ENCODE measurements at regions not wholly inside any gene's neighbourhood (a gene's known extent, or its start where the extent isn't known, plus 50 kb on each side); places are given as distances from the start of the nearest gene placed in this dataset.
A peak's percentile ranks its signal among the peaks of the same experiment; 100 is the strongest.

- Mint-ChIP-seq H3K4me1 (no peaks in the 10 kb centered on the region), H3K36me3 (no peaks in the 10 kb centered on the region), H3K27ac (no peak overlapping the region), H3K4me3 (no peak overlapping the region), H3K27me3 (peaks cover 3% of the 10 kb centered on the region), H3K9me3 (no peaks in the 10 kb centered on the region)
- DNase-seq = no peak
These were observed 127.2 kb upstream of the THSD7B start for GRCh38 chr2:136638193-136638592.

- no peak overlapping the region for H3K4me3 Mint-ChIP-seq
- DNase-seq = no peak
- H3K36me3 Mint-ChIP-seq = no peaks in the 10 kb centered on the region
- H3K27ac Mint-ChIP-seq = no peak overlapping the region
- H3K9me3 Mint-ChIP-seq = no peaks in the 10 kb centered on the region
- H3K4me1 Mint-ChIP-seq = no peaks in the 10 kb centered on the region
- H3K27me3 Mint-ChIP-seq = peaks cover 3% of the 10 kb centered on the region
These were observed 127.9 kb upstream of the THSD7B start for GRCh38 chr2:136637402-136637801.

DNA sequence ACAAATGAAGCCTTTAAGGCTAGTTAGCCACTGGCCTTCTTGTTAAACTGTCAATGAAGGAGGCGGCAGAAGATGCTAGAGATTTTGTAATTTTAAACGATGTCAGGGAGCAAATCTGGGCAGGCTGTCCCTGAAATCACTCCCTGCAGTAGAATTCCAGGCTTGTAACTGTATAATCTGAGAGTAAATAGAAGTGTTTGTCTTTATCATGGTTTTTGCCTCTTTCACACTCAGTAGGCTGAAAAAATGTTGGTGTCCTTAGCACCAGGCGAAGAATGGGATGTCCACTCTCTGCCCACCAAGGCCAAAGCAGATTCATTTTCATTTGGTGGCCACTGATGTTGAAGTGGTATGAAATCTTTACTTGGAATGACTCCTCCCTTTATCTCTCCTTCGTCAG, 136.9 kb upstream of the THSD7B start:
- DNase-seq = no peak
- Mint-ChIP-seq H3K27me3 (peaks cover 11% of the 10 kb centered on the region), H3K9me3 (no peaks in the 10 kb centered on the region), H3K4me3 (no peak overlapping the region), H3K27ac (no peak overlapping the region), H3K36me3 (no peaks in the 10 kb centered on the region), H3K4me1 (no peaks in the 10 kb centered on the region)

- no peaks in the 10 kb centered on the region for H3K27me3 Mint-ChIP-seq
- DNase-seq = no peak
- no peaks in the 10 kb centered on the region for H3K9me3 Mint-ChIP-seq
- H3K4me3 Mint-ChIP-seq = no peak overlapping the region
- H3K4me1 Mint-ChIP-seq = no peaks in the 10 kb centered on the region
- no peak overlapping the region for H3K27ac Mint-ChIP-seq
- no peaks in the 10 kb centered on the region for H3K36me3 Mint-ChIP-seq
These were observed 152.2 kb upstream of the THSD7B start for GRCh38 chr2:136613096-136613495.

DNA sequence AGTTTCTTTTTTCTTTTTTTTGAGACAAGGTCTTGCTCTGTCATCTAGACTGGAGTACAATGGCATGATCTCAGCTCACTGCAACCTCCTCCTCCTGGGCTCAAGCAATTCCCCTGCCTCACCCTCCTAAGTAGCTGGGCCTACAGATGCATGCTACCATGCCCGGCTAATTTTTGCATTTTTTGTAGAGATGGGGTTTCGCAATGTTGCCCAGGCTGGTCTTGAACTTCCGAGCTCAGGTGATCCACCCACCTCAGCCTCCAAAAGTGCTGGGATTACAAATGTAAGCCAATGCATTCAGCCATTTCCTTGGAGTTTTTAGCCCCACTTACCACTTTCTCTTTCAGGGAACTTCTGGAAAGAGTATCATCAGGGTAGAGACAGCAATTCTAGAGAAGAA, 153.3 kb upstream of the THSD7B start:
- Mint-ChIP-seq H3K27me3 (peaks cover 6% of the 10 kb centered on the region), H3K9me3 (no peaks in the 10 kb centered on the region), H3K4me3 (no peak overlapping the region), H3K27ac (no peak overlapping the region), H3K36me3 (no peaks in the 10 kb centered on the region), H3K4me1 (no peaks in the 10 kb centered on the region)
- no peak for DNase-seq

GRCh38 chr2:136611451-136611850, 153.9 kb upstream of the THSD7B start:
- Mint-ChIP-seq H3K36me3 (no peaks in the 10 kb centered on the region), H3K4me3 (no peak overlapping the region), H3K9me3 (no peaks in the 10 kb centered on the region), H3K27ac (no peak overlapping the region), H3K27me3 (peaks cover 6% of the 10 kb centered on the region), H3K4me1 (no peaks in the 10 kb centered on the region)
- DNase-seq = no peak

- H3K27me3 Mint-ChIP-seq = no peaks in the 10 kb centered on the region
- no peaks in the 10 kb centered on the region for H3K36me3 Mint-ChIP-seq
- peak; percentile 2 for DNase-seq
- no peak overlapping the region for H3K4me3 Mint-ChIP-seq
- no peaks in the 10 kb centered on the region for H3K4me1 Mint-ChIP-seq
- H3K9me3 Mint-ChIP-seq = no peaks in the 10 kb centered on the region
- no peak overlapping the region for H3K27ac Mint-ChIP-seq
These were observed 182.6 kb upstream of the THSD7B start for GRCh38 chr2:136582628-136583205.

- DNase-seq = no peak
- H3K4me3 Mint-ChIP-seq = no peak overlapping the region
- no peak overlapping the region for H3K27ac Mint-ChIP-seq
- H3K9me3 Mint-ChIP-seq = no peaks in the 10 kb centered on the region
- no peaks in the 10 kb centered on the region for H3K4me1 Mint-ChIP-seq
- no peaks in the 10 kb centered on the region for H3K27me3 Mint-ChIP-seq
- H3K36me3 Mint-ChIP-seq = no peaks in the 10 kb centered on the region
These were observed 193.0 kb upstream of the THSD7B start for GRCh38 chr2:136572335-136572734.

GRCh38 chr2:136557203-136557602, 208.1 kb upstream of the THSD7B start:
- Mint-ChIP-seq H3K4me3 (no peak overlapping the region), H3K27ac (no peak overlapping the region), H3K36me3 (no peaks in the 10 kb centered on the region), H3K4me1 (no peaks in the 10 kb centered on the region), H3K9me3 (no peaks in the 10 kb centered on the region), H3K27me3 (peaks cover 26% of the 10 kb centered on the region)
- no peak for DNase-seq

GRCh38 chr2:136550181-136550580, 215.2 kb upstream of the THSD7B start:
- DNase-seq = no peak
- Mint-ChIP-seq H3K27me3 (peaks cover 14% of the 10 kb centered on the region), H3K36me3 (no peaks in the 10 kb centered on the region), H3K4me3 (no peak overlapping the region), H3K9me3 (no peaks in the 10 kb centered on the region), H3K4me1 (no peaks in the 10 kb centered on the region), H3K27ac (no peak overlapping the region)

DNA sequence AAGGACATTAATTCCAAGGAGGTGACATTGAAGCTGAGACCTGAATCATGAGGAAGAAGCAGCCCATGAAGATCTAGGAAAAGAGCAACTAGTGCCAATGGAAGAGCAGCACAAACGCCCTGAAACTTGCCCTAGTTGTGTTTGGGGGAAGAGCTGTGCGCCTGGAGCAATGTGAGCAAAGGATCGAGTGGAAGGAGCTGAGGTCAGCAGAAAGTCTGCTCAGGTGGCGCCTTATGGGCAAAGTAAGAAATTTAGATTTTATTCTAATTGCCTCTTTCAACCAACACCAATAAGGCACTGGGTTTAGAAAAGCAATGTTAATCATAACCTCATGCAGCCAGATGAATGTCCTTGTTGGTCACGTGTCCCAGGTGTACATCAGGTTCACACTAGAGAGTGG, 226.0 kb upstream of the THSD7B start:
- H3K27ac Mint-ChIP-seq = no peak overlapping the region
- no peaks in the 10 kb centered on the region for H3K27me3 Mint-ChIP-seq

GRCh38 chr2:136538489-136538888, 226.9 kb upstream of the THSD7B start:
- H3K27me3 Mint-ChIP-seq = no peaks in the 10 kb centered on the region
- H3K4me3 Mint-ChIP-seq = no peak overlapping the region
- DNase-seq = no peak
- H3K27ac Mint-ChIP-seq = no peak overlapping the region
- no peaks in the 10 kb centered on the region for H3K9me3 Mint-ChIP-seq
- no peaks in the 10 kb centered on the region for H3K4me1 Mint-ChIP-seq
- H3K36me3 Mint-ChIP-seq = no peaks in the 10 kb centered on the region

More for the DNA sequence above, 226.0 kb upstream of the THSD7B start:
- Mint-ChIP-seq H3K36me3 (no peaks in the 10 kb centered on the region), H3K4me3 (no peak overlapping the region), H3K4me1 (no peaks in the 10 kb centered on the region), H3K9me3 (no peaks in the 10 kb centered on the region)
- DNase-seq = no peak

GRCh38 chr2:136534811-136535210, 230.5 kb upstream of the THSD7B start:
- no peak overlapping the region for H3K27ac Mint-ChIP-seq
- H3K4me1 Mint-ChIP-seq = no peaks in the 10 kb centered on the region
- H3K9me3 Mint-ChIP-seq = no peaks in the 10 kb centered on the region

GRCh38 chr2:136532171-136532570, 233.2 kb upstream of the THSD7B start:
- peaks cover 5% of the 10 kb centered on the region for H3K27me3 Mint-ChIP-seq
- no peak overlapping the region for H3K4me3 Mint-ChIP-seq
- H3K4me1 Mint-ChIP-seq = no peaks in the 10 kb centered on the region
- no peak for DNase-seq
- H3K36me3 Mint-ChIP-seq = no peaks in the 10 kb centered on the region
- H3K9me3 Mint-ChIP-seq = no peaks in the 10 kb centered on the region
- no peak overlapping the region for H3K27ac Mint-ChIP-seq

More at GRCh38 chr2:136534811-136535210, 230.5 kb upstream of the THSD7B start:
- Mint-ChIP-seq H3K27me3 (no peaks in the 10 kb centered on the region), H3K36me3 (no peaks in the 10 kb centered on the region), H3K4me3 (no peak overlapping the region)
- no peak for DNase-seq

GRCh38 chr2:136531731-136532130, 233.6 kb upstream of the THSD7B start:
- Mint-ChIP-seq H3K4me3 (no peak overlapping the region), H3K9me3 (peaks cover 1% of the 10 kb centered on the region), H3K27ac (no peak overlapping the region), H3K27me3 (peaks cover 5% of the 10 kb centered on the region), H3K4me1 (no peaks in the 10 kb centered on the region), H3K36me3 (no peaks in the 10 kb centered on the region)
- DNase-seq = no peak

DNA sequence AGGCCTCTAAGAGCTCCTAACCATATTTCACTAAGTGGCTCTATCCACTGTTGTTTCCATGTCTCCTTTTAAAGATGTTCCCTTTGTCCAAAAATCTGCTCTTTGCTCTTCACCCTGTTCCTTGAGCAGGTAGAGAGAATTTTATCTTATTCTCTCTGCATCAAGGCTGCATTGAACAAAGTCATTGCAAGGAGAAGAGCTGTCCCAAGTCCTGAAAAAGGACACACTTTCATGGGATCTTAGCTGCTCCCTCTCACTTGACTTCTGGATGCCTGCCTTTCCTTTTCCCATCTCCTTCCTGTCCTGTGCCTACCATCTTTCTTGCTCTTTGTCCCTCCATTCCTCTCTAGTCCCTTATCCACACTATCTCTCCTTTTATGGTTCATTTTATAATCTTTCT, 235.2 kb upstream of the THSD7B start:
- H3K4me3 Mint-ChIP-seq = no peak overlapping the region
- peaks cover 1% of the 10 kb centered on the region for H3K9me3 Mint-ChIP-seq
- H3K36me3 Mint-ChIP-seq = no peaks in the 10 kb centered on the region
- H3K27ac Mint-ChIP-seq = no peak overlapping the region
- H3K4me1 Mint-ChIP-seq = no peaks in the 10 kb centered on the region
- DNase-seq = no peak
- peaks cover 5% of the 10 kb centered on the region for H3K27me3 Mint-ChIP-seq

- H3K36me3 Mint-ChIP-seq = no peaks in the 10 kb centered on the region
- peaks cover 1% of the 10 kb centered on the region for H3K9me3 Mint-ChIP-seq
- no peak for DNase-seq
- peaks cover 5% of the 10 kb centered on the region for H3K27me3 Mint-ChIP-seq
- H3K27ac Mint-ChIP-seq = no peak overlapping the region
- H3K4me3 Mint-ChIP-seq = no peak overlapping the region
- H3K4me1 Mint-ChIP-seq = no peaks in the 10 kb centered on the region
These were observed 237.8 kb upstream of the THSD7B start for GRCh38 chr2:136527560-136527959.
